ENCODE measurements at regions not wholly inside any gene's neighbourhood (a gene's known extent, or its start where the extent isn't known, plus 50 kb on each side); places are given as distances from the start of the nearest gene placed in this dataset.

DNA sequence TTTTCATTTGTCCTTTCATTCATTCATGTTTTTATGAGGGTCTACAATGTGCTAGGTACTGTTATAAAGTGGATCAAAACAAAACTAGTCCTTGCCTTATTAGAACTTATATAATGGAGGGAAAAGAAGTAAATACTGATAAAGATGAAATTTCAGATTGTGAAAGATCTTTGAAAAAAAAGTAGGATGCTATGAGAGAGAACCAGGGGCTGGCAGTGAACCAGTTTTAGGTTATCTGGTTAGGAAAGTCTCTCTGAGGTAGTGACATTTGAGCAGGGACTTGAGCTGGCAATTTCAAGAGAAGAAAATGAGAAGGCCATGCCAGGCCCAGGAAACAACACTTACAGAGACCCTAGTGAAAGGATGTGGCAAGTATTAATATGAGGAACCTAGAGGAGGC, 57.3 kb upstream of the E2F7 start:
- TF ChIP-seq EP300 (IDR thresholded peaks at IDR 0.05) (no peak), POLR2A (IDR thresholded peaks at IDR 0.05) (no peak), CTCF (IDR thresholded peaks at IDR 0.05) (no peak)
